ENCODE measurements at regions not wholly inside any gene's neighbourhood (a gene's known extent, or its start where the extent isn't known, plus 50 kb on each side); places are given as distances from the start of the nearest gene placed in this dataset.

- TF ChIP-seq PRRX2 (CRISPR knock-in tag; IDR thresholded peaks at IDR 0.05) = no peak
Observed at GRCh38 chr19:28414748-28415147, 798.2 kb downstream of the UQCRFS1 start (continued).

GRCh38 chr19:28409859-28410258, 803.1 kb downstream of the UQCRFS1 start:
- Mint-ChIP-seq H3K36me3 (no peaks in the 10 kb centered on the region), H3K27ac (no peak overlapping the region), H3K9me3 (no peaks in the 10 kb centered on the region), H3K4me3 (no peak overlapping the region), H3K4me1 (peaks cover 13% of the 10 kb centered on the region), H3K27me3 (ENCODE audit: low read depth) (no peaks in the 10 kb centered on the region)
- DNase-seq (ENCODE audit: low spot score) = no peak
- ChIA-PET CTCF (no interaction called here), POLR2A (no interaction called here)
- TF ChIP-seq MYBL2 (CRISPR knock-in tag; IDR thresholded peaks at IDR 0.05) = no peak
- TF ChIP-seq, protein P1, sequence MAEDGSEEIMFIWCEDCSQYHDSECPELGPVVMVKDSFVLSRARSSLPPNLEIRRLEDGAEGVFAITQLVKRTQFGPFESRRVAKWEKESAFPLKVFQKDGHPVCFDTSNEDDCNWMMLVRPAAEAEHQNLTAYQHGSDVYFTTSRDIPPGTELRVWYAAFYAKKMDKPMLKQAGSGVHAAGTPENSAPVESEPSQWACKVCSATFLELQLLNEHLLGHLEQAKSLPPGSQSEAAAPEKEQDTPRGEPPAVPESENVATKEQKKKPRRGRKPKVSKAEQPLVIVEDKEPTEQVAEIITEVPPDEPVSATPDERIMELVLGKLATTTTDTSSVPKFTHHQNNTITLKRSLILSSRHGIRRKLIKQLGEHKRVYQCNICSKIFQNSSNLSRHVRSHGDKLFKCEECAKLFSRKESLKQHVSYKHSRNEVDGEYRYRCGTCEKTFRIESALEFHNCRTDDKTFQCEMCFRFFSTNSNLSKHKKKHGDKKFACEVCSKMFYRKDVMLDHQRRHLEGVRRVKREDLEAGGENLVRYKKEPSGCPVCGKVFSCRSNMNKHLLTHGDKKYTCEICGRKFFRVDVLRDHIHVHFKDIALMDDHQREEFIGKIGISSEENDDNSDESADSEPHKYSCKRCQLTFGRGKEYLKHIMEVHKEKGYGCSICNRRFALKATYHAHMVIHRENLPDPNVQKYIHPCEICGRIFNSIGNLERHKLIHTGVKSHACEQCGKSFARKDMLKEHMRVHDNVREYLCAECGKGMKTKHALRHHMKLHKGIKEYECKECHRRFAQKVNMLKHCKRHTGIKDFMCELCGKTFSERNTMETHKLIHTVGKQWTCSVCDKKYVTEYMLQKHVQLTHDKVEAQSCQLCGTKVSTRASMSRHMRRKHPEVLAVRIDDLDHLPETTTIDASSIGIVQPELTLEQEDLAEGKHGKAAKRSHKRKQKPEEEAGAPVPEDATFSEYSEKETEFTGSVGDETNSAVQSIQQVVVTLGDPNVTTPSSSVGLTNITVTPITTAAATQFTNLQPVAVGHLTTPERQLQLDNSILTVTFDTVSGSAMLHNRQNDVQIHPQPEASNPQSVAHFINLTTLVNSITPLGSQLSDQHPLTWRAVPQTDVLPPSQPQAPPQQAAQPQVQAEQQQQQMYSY (CRISPR knock-in tag; IDR thresholded peaks at IDR 0.05) = no peak
- TF ChIP-seq, protein P2, sequence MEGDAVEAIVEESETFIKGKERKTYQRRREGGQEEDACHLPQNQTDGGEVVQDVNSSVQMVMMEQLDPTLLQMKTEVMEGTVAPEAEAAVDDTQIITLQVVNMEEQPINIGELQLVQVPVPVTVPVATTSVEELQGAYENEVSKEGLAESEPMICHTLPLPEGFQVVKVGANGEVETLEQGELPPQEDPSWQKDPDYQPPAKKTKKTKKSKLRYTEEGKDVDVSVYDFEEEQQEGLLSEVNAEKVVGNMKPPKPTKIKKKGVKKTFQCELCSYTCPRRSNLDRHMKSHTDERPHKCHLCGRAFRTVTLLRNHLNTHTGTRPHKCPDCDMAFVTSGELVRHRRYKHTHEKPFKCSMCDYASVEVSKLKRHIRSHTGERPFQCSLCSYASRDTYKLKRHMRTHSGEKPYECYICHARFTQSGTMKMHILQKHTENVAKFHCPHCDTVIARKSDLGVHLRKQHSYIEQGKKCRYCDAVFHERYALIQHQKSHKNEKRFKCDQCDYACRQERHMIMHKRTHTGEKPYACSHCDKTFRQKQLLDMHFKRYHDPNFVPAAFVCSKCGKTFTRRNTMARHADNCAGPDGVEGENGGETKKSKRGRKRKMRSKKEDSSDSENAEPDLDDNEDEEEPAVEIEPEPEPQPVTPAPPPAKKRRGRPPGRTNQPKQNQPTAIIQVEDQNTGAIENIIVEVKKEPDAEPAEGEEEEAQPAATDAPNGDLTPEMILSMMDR (IDR thresholded peaks at IDR 0.05) = no peak
- ATAC-seq = no peak

DNA sequence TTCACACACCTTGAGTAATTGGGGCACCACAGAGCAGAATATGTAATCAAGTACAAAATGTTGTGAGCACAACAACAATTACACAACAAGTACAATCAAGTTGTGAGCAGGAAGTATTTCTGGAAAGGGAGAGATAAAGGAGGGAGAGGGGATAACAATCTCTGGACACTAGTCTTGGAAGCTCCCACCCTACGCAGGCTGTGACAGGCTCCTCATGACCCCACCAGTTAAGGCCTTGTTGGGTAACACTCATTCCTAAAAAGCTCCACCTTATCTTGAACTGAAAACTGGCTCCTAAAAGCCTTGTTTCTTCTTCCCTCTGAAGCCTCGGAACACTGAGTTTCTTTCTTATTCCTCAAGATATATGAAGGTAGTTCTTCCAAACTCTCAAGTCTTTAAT, 806.0 kb downstream of the UQCRFS1 start:
- H3K36me3 Mint-ChIP-seq = no peaks in the 10 kb centered on the region
- POLR2A ChIA-PET = no interaction called here
- peaks cover 29% of the 10 kb centered on the region for H3K4me1 Mint-ChIP-seq
- H3K4me3 Mint-ChIP-seq = no peak overlapping the region
- no peaks in the 10 kb centered on the region for H3K9me3 Mint-ChIP-seq
- no peak for ATAC-seq
- no peak overlapping the region for H3K27ac Mint-ChIP-seq
- no peak for DNase-seq (ENCODE audit: low spot score)
- H3K27me3 Mint-ChIP-seq (ENCODE audit: low read depth) = no peaks in the 10 kb centered on the region
- CTCF ChIA-PET = no interaction called here
- TF ChIP-seq FOXP1 (CRISPR knock-in tag; IDR thresholded peaks at IDR 0.05; ENCODE audit: borderline replicate concordance) (no peak), ZNF232 (CRISPR knock-in tag; IDR thresholded peaks at IDR 0.05) (no peak), IRF2 (CRISPR knock-in tag; IDR thresholded peaks at IDR 0.05; ENCODE audit: borderline replicate concordance, low read depth) (no peak), ZNF423 (CRISPR knock-in tag; IDR thresholded peaks at IDR 0.05) (no peak), SMAD3 (CRISPR knock-in tag; IDR thresholded peaks at IDR 0.05; ENCODE audit: borderline replicate concordance) (no peak), ZBTB43 (CRISPR knock-in tag; IDR thresholded peaks at IDR 0.05) (no peak), GABPB1 (CRISPR knock-in tag; IDR thresholded peaks at IDR 0.05) (no peak), FOXK1 (CRISPR knock-in tag; IDR thresholded peaks at IDR 0.05) (no peak), MYBL2 (CRISPR knock-in tag; IDR thresholded peaks at IDR 0.05) (no peak), NR1H2 (CRISPR knock-in tag; IDR thresholded peaks at IDR 0.05) (no peak), TP53 (CRISPR knock-in tag; IDR thresholded peaks at IDR 0.05) (no peak), ZNF317 (CRISPR knock-in tag; IDR thresholded peaks at IDR 0.05; ENCODE audit: borderline replicate concordance, low read depth) (no peak), CBFB (CRISPR knock-in tag; IDR thresholded peaks at IDR 0.05; ENCODE audit: low read depth) (no peak), ZNF121 (CRISPR knock-in tag; IDR thresholded peaks at IDR 0.05) (no peak), NFATC4 (CRISPR knock-in tag; IDR thresholded peaks at IDR 0.05) (no peak)
- TF ChIP-seq, protein P3, sequence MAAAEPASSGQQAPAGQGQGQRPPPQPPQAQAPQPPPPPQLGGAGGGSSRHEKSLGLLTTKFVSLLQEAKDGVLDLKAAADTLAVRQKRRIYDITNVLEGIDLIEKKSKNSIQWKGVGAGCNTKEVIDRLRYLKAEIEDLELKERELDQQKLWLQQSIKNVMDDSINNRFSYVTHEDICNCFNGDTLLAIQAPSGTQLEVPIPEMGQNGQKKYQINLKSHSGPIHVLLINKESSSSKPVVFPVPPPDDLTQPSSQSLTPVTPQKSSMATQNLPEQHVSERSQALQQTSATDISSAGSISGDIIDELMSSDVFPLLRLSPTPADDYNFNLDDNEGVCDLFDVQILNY (CRISPR knock-in tag; IDR thresholded peaks at IDR 0.05) = no peak
- TF ChIP-seq, protein P4, sequence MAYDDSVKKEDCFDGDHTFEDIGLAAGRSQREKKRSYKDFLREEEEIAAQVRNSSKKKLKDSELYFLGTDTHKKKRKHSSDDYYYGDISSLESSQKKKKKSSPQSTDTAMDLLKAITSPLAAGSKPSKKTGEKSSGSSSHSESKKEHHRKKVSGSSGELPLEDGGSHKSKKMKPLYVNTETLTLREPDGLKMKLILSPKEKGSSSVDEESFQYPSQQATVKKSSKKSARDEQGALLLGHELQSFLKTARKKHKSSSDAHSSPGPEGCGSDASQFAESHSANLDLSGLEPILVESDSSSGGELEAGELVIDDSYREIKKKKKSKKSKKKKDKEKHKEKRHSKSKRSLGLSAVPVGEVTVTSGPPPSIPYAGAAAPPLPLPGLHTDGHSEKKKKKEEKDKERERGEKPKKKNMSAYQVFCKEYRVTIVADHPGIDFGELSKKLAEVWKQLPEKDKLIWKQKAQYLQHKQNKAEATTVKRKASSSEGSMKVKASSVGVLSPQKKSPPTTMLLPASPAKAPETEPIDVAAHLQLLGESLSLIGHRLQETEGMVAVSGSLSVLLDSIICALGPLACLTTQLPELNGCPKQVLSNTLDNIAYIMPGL (CRISPR knock-in tag; IDR thresholded peaks at IDR 0.05) = no peak
- TF ChIP-seq, protein P5, sequence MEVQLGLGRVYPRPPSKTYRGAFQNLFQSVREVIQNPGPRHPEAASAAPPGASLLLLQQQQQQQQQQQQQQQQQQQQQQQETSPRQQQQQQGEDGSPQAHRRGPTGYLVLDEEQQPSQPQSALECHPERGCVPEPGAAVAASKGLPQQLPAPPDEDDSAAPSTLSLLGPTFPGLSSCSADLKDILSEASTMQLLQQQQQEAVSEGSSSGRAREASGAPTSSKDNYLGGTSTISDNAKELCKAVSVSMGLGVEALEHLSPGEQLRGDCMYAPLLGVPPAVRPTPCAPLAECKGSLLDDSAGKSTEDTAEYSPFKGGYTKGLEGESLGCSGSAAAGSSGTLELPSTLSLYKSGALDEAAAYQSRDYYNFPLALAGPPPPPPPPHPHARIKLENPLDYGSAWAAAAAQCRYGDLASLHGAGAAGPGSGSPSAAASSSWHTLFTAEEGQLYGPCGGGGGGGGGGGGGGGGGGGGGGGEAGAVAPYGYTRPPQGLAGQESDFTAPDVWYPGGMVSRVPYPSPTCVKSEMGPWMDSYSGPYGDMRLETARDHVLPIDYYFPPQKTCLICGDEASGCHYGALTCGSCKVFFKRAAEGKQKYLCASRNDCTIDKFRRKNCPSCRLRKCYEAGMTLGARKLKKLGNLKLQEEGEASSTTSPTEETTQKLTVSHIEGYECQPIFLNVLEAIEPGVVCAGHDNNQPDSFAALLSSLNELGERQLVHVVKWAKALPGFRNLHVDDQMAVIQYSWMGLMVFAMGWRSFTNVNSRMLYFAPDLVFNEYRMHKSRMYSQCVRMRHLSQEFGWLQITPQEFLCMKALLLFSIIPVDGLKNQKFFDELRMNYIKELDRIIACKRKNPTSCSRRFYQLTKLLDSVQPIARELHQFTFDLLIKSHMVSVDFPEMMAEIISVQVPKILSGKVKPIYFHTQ (CRISPR knock-in tag; IDR thresholded peaks at IDR 0.05) = no peak
- TF ChIP-seq, protein P6, sequence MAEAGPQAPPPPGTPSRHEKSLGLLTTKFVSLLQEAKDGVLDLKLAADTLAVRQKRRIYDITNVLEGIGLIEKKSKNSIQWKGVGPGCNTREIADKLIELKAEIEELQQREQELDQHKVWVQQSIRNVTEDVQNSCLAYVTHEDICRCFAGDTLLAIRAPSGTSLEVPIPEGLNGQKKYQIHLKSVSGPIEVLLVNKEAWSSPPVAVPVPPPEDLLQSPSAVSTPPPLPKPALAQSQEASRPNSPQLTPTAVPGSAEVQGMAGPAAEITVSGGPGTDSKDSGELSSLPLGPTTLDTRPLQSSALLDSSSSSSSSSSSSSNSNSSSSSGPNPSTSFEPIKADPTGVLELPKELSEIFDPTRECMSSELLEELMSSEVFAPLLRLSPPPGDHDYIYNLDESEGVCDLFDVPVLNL (CRISPR knock-in tag; IDR thresholded peaks at IDR 0.05; ENCODE audit: borderline replicate concordance, low read depth) = no peak

All from WTC11 (cell line).